Esophagus muscularis mucosa (tissue), 4 donors: ENCODE measurements at regions not wholly inside any gene's neighbourhood (a gene's known extent, or its start where the extent isn't known, plus 50 kb on each side); places are given as distances from the start of the nearest gene placed in this dataset.

Experiments used
- DNase-seq: peaks from one replicate; pipeline ENCODE4 v3.0.0-alpha.2; 2017; ENCODE audit errors: extremely low spot score
- H3K27ac ChIP-seq, 4 donors: fragments of 200-600 bp; sonication (generic); replicated peaks in 1 of 4; 1 replicate in 3 of 4; 2 replicates in 1 of 4; pipeline ENCODE4 v1.5.1; 2016 to 2019; ENCODE audit warnings: mild to moderate bottlenecking in 1 of 4
- H3K27me3 ChIP-seq, 4 donors: fragments of 200-600 bp; sonication (generic); one replicate each; pipeline versions ENCODE4 v1.5.1 to v1.6.0; 2016 to 2019
- H3K36me3 ChIP-seq, 4 donors: fragments of 200-600 bp; sonication (generic); one replicate each; pipeline ENCODE4 v1.5.1; 2016 to 2019
- H3K4me1 ChIP-seq, 4 donors: fragments of 200-600 bp; sonication (generic); one replicate each; pipeline ENCODE4 v1.5.1; 2016 to 2019
- H3K4me3 ChIP-seq, 4 donors: fragments of 200-600 bp; sonication (generic); 1 replicate in 2 of 4; 2 replicates in 2 of 4; pipeline ENCODE4 v1.5.1; 2016 to 2019; ENCODE audit warnings: mild to moderate bottlenecking in 4 of 4, moderate library complexity in 1 of 4
- H3K9me3 ChIP-seq, 4 donors: fragments of 200-600 bp; sonication (generic); 1 replicate in 3 of 4; 2 replicates in 1 of 4; pipeline ENCODE4 v1.5.1; 2016 to 2019
- EP300 ChIP-seq: sonication (generic); formaldehyde crosslinking; IDR thresholded peaks from one replicate; pipeline ENCODE4 v1.6.1; 2017; ENCODE audit warnings: antibody characterized with exemption
- POLR2A ChIP-seq: fragments of 450-650 bp; IDR thresholded peaks from one replicate; pipeline ENCODE4 v1.6.1; 2017; ENCODE audit warnings: antibody characterized with exemption, moderate library complexity, mild to moderate bottlenecking, low read depth
- POLR2AphosphoS5 ChIP-seq, 2 donors: sonication (generic); formaldehyde crosslinking; IDR thresholded peaks; one replicate each; pipeline ENCODE4 v1.6.1; 2017; ENCODE audit warnings: antibody characterized with exemption in 2 of 2
- WGBS: methylation state at CpG from one replicate; pipeline ENCODE4 v1.1.5; 2018; 5-methylcytosine and 5-hydroxymethylcytosine counted together
- intact Hi-C: fragments of 100-400 bp; cut with DNase I; formaldehyde crosslinking; loops from one replicate; pipeline ENCODE4 v1.15.1; 2023
- TF ChIP-seq, protein P1 (sequence below), 3 experiments: fragments of 200-600 bp in 2 of 3; fragments of 450-650 bp in 1 of 3; sonication (generic) in 2 of 3; IDR thresholded peaks; one replicate each; pipeline ENCODE4 v1.5.1; 2017 to 2019; ENCODE audit warnings: antibody characterized with exemption in 3 of 3, mild to moderate bottlenecking in 2 of 3, moderate library complexity in 1 of 3

- TF ChIP-seq POLR2AphosphoS5 (IDR thresholded peaks at IDR 0.05) (no peak), EP300 (no peak), POLR2A (no peak)
- TF ChIP-seq, protein P1, sequence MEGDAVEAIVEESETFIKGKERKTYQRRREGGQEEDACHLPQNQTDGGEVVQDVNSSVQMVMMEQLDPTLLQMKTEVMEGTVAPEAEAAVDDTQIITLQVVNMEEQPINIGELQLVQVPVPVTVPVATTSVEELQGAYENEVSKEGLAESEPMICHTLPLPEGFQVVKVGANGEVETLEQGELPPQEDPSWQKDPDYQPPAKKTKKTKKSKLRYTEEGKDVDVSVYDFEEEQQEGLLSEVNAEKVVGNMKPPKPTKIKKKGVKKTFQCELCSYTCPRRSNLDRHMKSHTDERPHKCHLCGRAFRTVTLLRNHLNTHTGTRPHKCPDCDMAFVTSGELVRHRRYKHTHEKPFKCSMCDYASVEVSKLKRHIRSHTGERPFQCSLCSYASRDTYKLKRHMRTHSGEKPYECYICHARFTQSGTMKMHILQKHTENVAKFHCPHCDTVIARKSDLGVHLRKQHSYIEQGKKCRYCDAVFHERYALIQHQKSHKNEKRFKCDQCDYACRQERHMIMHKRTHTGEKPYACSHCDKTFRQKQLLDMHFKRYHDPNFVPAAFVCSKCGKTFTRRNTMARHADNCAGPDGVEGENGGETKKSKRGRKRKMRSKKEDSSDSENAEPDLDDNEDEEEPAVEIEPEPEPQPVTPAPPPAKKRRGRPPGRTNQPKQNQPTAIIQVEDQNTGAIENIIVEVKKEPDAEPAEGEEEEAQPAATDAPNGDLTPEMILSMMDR (IDR thresholded peaks at IDR 0.05) = no peak
- intact Hi-C loops = no loop called here
- no peaks in the 10 kb centered on the region for H3K27me3 ChIP-seq
Observed at GRCh38 chr5:124665035-124665434, 81.4 kb downstream of the ZNF608 start.

DNA sequence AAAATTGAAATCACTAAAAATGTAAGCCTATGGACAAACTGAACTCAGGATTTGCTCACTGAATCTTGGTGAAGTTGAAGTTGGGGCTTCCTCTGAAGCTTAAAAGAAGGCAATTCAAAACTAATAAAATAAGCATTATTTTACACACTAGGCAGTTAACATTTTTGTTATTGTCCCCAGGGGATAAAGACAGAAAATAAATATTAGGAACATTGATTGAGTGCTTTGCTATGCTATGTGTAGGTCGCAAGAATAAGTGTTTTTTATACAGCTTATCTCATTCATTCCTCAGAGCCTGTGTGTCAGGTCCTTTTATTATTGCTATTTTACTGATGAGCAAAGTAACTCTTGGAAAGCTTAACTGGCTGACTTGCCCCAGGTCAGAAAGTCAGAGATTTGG, 82.2 kb downstream of the ZNF608 start:
- Histone ChIP-seq H3K27ac (no peak overlapping the region), H3K9me3 (no peaks in the 10 kb centered on the region), H3K27me3 (no peaks in the 10 kb centered on the region), H3K4me1 (peaks cover 48 to 85% (median 71%) of the 10 kb centered on the region in 4 donors), H3K36me3 (no peaks in the 10 kb centered on the region), H3K4me3 (no peak overlapping the region)
- DNase-seq = no peak
- TF ChIP-seq POLR2AphosphoS5 (IDR thresholded peaks at IDR 0.05) (no peak), POLR2A (no peak), EP300 (no peak)
- TF ChIP-seq, protein P1 (IDR thresholded peaks at IDR 0.05) = no peak
- intact Hi-C loops = no loop called here
- 78% methylated on average over 1 of the region's 1 CpG for WGBS

More at GRCh38 chr5:124665035-124665434, 81.4 kb downstream of the ZNF608 start:
- H3K4me3 ChIP-seq = no peak overlapping the region
- 79% methylated on average over 2 of the region's 2 CpGs for WGBS
- H3K36me3 ChIP-seq = no peaks in the 10 kb centered on the region
- no peak overlapping the region for H3K27ac ChIP-seq
- H3K4me1 ChIP-seq = peaks cover 54 to 85% (median 71%) of the 10 kb centered on the region in 4 donors
- no peaks in the 10 kb centered on the region for H3K9me3 ChIP-seq
- DNase-seq = no peak

- H3K4me3 ChIP-seq = no peak overlapping the region
- no peaks in the 10 kb centered on the region for H3K36me3 ChIP-seq
- intact Hi-C loops = no loop called here
- no peak for DNase-seq
- H3K27me3 ChIP-seq = no peaks in the 10 kb centered on the region
- H3K27ac ChIP-seq = peak overlapping the region in 2 of 4 donors; percentile 4 to 8
- H3K9me3 ChIP-seq = no peaks in the 10 kb centered on the region
- H3K4me1 ChIP-seq = peaks cover 49 to 85% (median 72%) of the 10 kb centered on the region in 4 donors
- WGBS = 84% methylated on average over 5 of the region's 5 CpGs
- TF ChIP-seq EP300 (no peak), POLR2AphosphoS5 (IDR thresholded peaks at IDR 0.05) (no peak), POLR2A (no peak)
- TF ChIP-seq, protein P1 (IDR thresholded peaks at IDR 0.05) = no peak
Observed at GRCh38 chr5:124663101-124663506, 83.3 kb downstream of the ZNF608 start.

DNA sequence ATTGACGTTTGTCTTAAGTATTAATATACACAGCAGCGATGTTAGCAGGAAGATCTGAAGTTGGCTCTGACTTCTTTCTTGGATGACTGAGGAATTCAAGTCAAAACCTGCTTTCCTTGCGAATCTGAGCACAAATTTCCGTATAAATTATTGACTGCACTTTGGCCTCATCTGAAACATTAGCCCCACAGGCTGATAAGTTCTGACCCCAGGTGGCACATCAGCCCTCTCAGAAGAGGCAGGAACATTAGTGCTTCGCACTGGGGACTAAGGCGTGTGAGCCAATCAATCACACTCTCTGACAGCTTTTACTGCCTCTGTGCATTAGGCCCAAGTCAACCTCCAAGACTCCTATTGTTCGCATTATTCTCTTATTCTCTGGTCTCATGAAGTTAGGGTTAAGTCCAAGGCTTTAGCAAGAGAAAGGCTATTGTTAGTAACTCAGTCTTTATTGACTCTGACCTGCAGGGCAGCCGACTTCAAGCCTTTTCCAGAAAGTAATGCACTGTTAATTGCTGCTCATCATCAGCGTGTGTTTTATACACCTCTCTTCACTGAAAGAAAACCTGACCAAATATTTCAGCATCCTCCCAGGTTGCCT, 84.2 kb downstream of the ZNF608 start:
- TF ChIP-seq, protein P1 (IDR thresholded peaks at IDR 0.05) = no peak
- TF ChIP-seq EP300 (no peak), POLR2AphosphoS5 (IDR thresholded peaks at IDR 0.05) (no peak), POLR2A (no peak)
- H3K9me3 ChIP-seq = no peaks in the 10 kb centered on the region
- WGBS = 69% methylated on average over 9 of the region's 9 CpGs
- DNase-seq = no peak
- H3K4me3 ChIP-seq = no peak overlapping the region
- peaks cover 45 to 84% (median 72%) of the 10 kb centered on the region in 4 donors for H3K4me1 ChIP-seq
- no peaks in the 10 kb centered on the region for H3K36me3 ChIP-seq
- intact Hi-C loops = no loop called here
- H3K27ac ChIP-seq = peak overlapping the region; percentile 21 to 73 (median 56)
- no peaks in the 10 kb centered on the region for H3K27me3 ChIP-seq
